HFFc6 (cell line): ENCODE measurements at regions not wholly inside any gene's neighbourhood (a gene's known extent, or its start where the extent isn't known, plus 50 kb on each side); places are given as distances from the start of the nearest gene placed in this dataset.

Experiments
- DNase-seq: peaks from one replicate; pipeline ENCODE4 v3.0.0-alpha.2; 2018
- H3K27ac Mint-ChIP-seq: 2 replicates; pipeline ENCODE4 v1.8.0; 2020; ENCODE audit warnings: mild to moderate bottlenecking, mixed read lengths
- H3K27me3 Mint-ChIP-seq: 2 replicates; pipeline ENCODE4 v1.8.0; 2021; ENCODE audit warnings: mild to moderate bottlenecking, moderate library complexity, mixed read lengths; ENCODE audit not compliant: insufficient read depth
- H3K36me3 Mint-ChIP-seq: 2 replicates; pipeline ENCODE4 v1.8.0; 2021; ENCODE audit warnings: low read depth, mixed read lengths
- H3K4me1 Mint-ChIP-seq: 2 replicates; pipeline ENCODE4 v1.8.0; 2020; ENCODE audit warnings: low read depth, mixed read lengths
- H3K4me3 Mint-ChIP-seq: 2 replicates; pipeline ENCODE4 v1.8.0; 2020; ENCODE audit warnings: mild to moderate bottlenecking, moderate library complexity, mixed read lengths
- H3K9me3 Mint-ChIP-seq: 2 replicates; pipeline ENCODE4 v1.8.0; 2020; ENCODE audit warnings: mild to moderate bottlenecking, mixed read lengths
- TF ChIP-seq, protein P1 (sequence below): fragments of 200-600 bp; sonication (generic); IDR thresholded peaks from 2 replicates; pipeline ENCODE4 v1.5.0; 2021; ENCODE audit warnings: antibody characterized with exemption, mild to moderate bottlenecking

DNA sequence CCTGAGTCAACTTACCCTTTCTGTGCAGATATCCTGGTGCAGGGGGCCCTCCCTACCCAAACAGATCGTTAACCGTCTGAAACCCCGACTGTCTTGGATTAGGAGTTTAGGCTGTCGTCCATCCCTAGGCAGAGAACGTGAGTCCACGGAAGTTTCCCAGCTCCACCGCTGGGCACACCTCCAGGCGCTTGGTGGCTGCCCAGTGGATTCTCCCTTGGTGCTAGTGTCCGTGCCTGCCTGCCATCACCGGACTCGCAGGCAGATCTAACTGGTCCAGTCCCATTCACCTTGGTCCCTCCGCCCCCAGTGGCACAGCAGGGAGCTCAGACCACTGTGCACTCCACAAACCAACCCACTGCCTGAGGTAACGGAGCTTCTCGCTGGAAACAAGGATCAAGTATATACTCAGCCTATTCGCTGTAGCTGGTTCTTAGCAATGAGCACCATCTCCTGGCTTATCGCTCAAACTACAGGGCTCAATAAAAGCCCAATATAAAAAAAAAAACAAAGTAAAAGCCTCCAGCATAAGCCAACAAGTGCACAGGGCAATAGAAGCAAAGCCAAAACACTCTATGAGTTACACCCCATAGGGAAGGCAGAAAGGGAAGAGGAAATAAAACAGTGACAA, 79.5 kb upstream of the USP9Y start:
- DNase-seq, result peak; percentile 43
- H3K36me3 Mint-ChIP-seq, result no peaks in the 10 kb centered on the region
- no peaks in the 10 kb centered on the region for H3K9me3 Mint-ChIP-seq
- H3K4me3 Mint-ChIP-seq, result no peak overlapping the region
- TF ChIP-seq, protein P1, sequence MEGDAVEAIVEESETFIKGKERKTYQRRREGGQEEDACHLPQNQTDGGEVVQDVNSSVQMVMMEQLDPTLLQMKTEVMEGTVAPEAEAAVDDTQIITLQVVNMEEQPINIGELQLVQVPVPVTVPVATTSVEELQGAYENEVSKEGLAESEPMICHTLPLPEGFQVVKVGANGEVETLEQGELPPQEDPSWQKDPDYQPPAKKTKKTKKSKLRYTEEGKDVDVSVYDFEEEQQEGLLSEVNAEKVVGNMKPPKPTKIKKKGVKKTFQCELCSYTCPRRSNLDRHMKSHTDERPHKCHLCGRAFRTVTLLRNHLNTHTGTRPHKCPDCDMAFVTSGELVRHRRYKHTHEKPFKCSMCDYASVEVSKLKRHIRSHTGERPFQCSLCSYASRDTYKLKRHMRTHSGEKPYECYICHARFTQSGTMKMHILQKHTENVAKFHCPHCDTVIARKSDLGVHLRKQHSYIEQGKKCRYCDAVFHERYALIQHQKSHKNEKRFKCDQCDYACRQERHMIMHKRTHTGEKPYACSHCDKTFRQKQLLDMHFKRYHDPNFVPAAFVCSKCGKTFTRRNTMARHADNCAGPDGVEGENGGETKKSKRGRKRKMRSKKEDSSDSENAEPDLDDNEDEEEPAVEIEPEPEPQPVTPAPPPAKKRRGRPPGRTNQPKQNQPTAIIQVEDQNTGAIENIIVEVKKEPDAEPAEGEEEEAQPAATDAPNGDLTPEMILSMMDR, result peak; percentile 75
- H3K27ac Mint-ChIP-seq, result no peak overlapping the region
- peaks cover 32% of the 10 kb centered on the region for H3K4me1 Mint-ChIP-seq
- H3K27me3 Mint-ChIP-seq, result peaks cover 1% of the 10 kb centered on the region

DNA sequence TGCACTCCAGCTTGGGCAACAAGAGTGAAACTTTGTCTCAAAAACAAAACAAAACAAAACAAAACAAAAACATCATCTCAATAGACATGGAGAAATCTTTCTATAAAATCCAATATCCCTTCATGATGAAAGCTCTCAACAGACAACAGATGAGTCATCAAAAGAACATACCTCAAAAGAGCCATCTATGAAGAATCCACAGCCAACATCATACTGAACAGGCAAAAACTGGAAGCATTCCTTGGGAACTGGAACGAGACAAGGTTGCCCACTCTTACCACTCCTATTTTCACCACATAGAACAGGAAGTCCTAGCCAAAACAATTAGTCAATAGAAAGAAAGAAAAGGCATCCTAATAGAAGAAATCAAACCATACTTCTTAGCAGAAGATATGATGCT, 77.8 kb upstream of the USP9Y start:
- H3K9me3 Mint-ChIP-seq, result no peaks in the 10 kb centered on the region
- peaks cover 32% of the 10 kb centered on the region for H3K4me1 Mint-ChIP-seq
- DNase-seq, result peak; percentile 5
- TF ChIP-seq, protein P1, result no peak
- peaks cover 1% of the 10 kb centered on the region for H3K27me3 Mint-ChIP-seq
- no peak overlapping the region for H3K4me3 Mint-ChIP-seq
- H3K27ac Mint-ChIP-seq, result no peak overlapping the region
- peaks cover 6% of the 10 kb centered on the region; the same call in 1 of the 2 replicates for H3K36me3 Mint-ChIP-seq

DNA sequence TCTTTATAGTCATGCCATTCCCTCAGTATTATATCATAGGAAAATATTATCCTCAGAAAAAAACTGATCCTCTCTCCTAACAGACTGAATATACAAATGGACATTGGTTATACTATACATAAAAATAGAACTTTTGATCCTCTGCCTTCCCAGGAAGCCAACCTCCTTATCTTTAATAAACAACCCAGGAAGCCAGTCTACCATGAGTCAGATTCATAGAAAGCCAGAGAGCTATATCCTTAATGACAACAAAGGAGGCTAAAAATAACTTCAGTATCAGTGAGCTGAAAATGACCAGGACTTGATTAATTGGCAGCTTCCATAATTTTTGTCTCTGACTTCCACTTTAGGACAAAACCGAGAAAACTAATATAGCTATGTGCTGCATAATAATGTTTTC, 58.0 kb upstream of the USP9Y start:
- TF ChIP-seq, protein P1, result no peak
- Mint-ChIP-seq H3K9me3 (no peaks in the 10 kb centered on the region; the same call in none of the 2 replicates), H3K36me3 (no peaks in the 10 kb centered on the region; the same call in 1 of the 2 replicates), H3K4me3 (peak overlapping the region; percentile 62), H3K27me3 (no peaks in the 10 kb centered on the region), H3K4me1 (peaks cover 29% of the 10 kb centered on the region), H3K27ac (peak overlapping the region; percentile 64)
- DNase-seq, result peak; percentile 48

DNA sequence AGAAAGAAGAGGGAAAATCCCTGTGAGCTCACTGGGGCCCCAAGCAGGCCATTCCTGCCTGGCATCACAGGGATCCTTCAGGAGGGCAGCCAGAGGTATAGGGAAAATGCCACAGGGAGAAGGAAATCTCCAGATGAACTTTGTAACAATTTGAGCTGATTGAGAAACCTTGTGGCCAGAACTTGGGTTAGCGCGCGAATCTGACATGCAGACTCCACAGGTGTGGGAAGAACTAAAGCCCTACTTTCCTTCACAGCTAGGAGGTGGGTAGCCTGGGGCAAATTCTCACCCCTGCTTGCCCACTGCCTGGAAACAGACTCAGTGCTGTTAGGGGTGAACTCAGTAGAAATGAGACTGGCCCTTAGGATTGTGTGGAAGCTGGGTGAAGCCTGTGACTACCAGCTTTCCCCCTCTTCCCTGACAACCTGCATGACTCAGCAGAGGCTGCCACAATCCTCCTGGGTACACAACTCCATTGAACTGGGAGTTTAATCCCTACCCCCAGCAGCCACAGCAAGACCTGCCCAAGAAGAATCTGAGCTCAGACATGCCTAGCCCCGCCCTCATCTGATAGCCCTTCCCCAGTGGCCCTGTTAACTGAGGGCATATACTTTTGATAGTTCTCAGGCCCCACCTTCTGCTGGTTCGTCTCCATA, 57.2 kb upstream of the USP9Y start:
- TF ChIP-seq, protein P1, result no peak
- Mint-ChIP-seq H3K27me3 (no peaks in the 10 kb centered on the region), H3K9me3 (no peaks in the 10 kb centered on the region; the same call in none of the 2 replicates), H3K27ac (peak overlapping the region; percentile 64), H3K4me3 (peak overlapping the region; percentile 62), H3K36me3 (no peaks in the 10 kb centered on the region; the same call in 1 of the 2 replicates), H3K4me1 (peaks cover 29% of the 10 kb centered on the region)
- DNase-seq, result peak; percentile 17

DNA sequence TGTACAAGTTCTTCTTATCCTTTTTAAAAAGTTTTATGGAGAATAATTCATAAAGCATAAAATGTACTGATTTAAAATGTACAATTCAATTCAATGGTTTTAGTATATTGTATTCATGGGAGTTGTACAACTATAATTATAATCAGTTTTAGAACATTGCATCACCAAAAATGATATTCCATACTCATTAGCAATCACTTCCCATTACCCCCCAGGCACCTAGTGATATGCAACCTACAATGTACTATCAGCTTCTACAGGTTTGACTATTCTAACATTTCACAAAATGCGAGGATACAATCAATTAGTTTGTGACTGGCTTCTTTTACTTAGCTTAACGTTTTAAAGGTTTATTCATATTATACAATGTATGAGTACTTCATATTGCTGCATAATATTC, 49.9 kb upstream of the USP9Y start:
- peak overlapping the region; percentile 96 for H3K27ac Mint-ChIP-seq
- no peaks in the 10 kb centered on the region; the same call in 1 of the 2 replicates for H3K9me3 Mint-ChIP-seq
- H3K4me3 Mint-ChIP-seq, result peak overlapping the region; percentile 53; the same call in 1 of the 2 replicates
- H3K36me3 Mint-ChIP-seq, result no peaks in the 10 kb centered on the region; the same call in 1 of the 2 replicates
- TF ChIP-seq, protein P1, result no peak
- peaks cover 28% of the 10 kb centered on the region for H3K4me1 Mint-ChIP-seq
- no peak for DNase-seq
- no peaks in the 10 kb centered on the region; the same call in 1 of the 2 replicates for H3K27me3 Mint-ChIP-seq
